ENCODE measurements at regions not wholly inside any gene's neighbourhood (a gene's known extent, or its start where the extent isn't known, plus 50 kb on each side); places are given as distances from the start of the nearest gene placed in this dataset.

DNA sequence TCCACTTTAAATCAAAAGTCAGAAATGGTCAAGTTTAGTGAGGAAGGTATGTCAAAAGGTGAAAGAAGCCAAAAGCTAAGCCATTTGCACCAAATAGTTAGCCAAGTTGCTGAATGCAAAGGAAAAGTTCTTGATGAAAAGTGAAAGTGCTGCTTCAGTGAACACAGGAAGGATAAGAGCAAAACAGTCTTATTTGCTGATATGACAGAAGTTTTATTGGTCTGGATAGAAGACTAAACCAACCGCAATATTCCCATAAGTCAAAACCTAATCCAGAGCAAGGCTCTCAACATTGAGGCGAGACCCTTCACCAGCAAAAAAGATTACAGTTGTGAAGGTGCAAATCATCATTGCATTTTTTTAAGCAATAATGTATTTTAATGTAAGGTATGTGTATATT, 496.5 kb upstream of the LRATD1 start:
- no peak overlapping the region for H3K4me3 Mint-ChIP-seq
- no peaks in the 10 kb centered on the region for H3K36me3 Mint-ChIP-seq
- ATAC-seq (ENCODE audit: low read depth), result no peak

DNA sequence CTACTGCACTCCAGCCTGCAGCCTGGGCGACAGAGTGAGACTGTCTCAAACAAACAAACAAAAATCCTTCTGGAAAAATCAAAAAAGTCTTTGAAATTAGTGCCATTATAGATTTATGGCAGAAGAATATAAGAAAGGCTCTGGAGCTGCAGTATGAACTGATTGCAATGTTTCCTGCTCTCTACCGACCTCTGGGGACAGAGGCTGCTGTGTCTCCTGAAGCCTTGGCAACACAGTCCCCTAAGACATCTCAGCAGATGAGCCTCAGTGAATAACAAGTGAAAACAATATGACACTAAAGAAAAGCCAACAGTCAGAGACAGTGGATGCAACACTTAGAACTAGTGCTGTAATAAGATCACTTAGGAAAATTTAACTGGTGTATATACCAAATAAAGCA, 494.9 kb upstream of the LRATD1 start:
- POLR2A ChIA-PET, result no interaction called here
- ATAC-seq (ENCODE audit: low read depth) (no peak), DNase-seq (no peak)
- Mint-ChIP-seq H3K4me3 (no peak overlapping the region), H3K27me3 (no peaks in the 10 kb centered on the region), H3K4me1 (no peaks in the 10 kb centered on the region), H3K9me3 (peaks cover 4% of the 10 kb centered on the region), H3K36me3 (no peaks in the 10 kb centered on the region), H3K27ac (no peak overlapping the region)

More for the DNA sequence above, 496.5 kb upstream of the LRATD1 start:
- H3K27ac Mint-ChIP-seq, result no peak overlapping the region
- no peaks in the 10 kb centered on the region for H3K27me3 Mint-ChIP-seq
- H3K4me1 Mint-ChIP-seq, result no peaks in the 10 kb centered on the region
- H3K9me3 Mint-ChIP-seq, result peaks cover 6% of the 10 kb centered on the region
- no peak for DNase-seq
- POLR2A ChIA-PET, result no interaction called here

GRCh38 chr2:14140009-14140550, 492.4 kb upstream of the LRATD1 start:
- H3K4me3 Mint-ChIP-seq, result no peak overlapping the region
- no peak for DNase-seq
- H3K36me3 Mint-ChIP-seq, result no peaks in the 10 kb centered on the region
- no peak for ATAC-seq (ENCODE audit: low read depth)
- POLR2A ChIA-PET, result no interaction called here
- H3K27ac Mint-ChIP-seq, result no peak overlapping the region
- no peaks in the 10 kb centered on the region for H3K4me1 Mint-ChIP-seq
- peaks cover 2% of the 10 kb centered on the region for H3K9me3 Mint-ChIP-seq
- no peaks in the 10 kb centered on the region for H3K27me3 Mint-ChIP-seq

DNA sequence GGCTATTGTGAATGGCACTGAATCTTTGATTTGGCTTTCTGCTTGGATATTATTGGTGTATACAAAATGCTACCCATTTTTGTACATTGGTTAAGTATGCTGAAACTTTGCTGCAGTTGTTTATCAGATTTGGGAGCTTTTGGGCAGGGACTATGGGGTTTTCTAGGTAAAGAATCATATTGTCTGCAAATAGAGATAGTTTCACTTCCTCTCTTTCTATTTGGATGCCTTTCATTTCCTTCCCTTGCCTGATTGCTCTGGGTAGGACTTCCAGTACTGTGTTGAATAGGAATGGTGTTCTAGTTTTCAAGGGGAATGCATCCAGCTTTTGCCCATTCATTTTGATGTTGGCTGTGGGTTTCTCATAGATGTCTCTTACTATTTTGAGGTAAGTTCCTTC, 489.1 kb upstream of the LRATD1 start:
- Mint-ChIP-seq H3K4me1 (no peaks in the 10 kb centered on the region), H3K4me3 (no peak overlapping the region), H3K9me3 (no peaks in the 10 kb centered on the region), H3K27ac (no peak overlapping the region), H3K36me3 (no peaks in the 10 kb centered on the region), H3K27me3 (no peaks in the 10 kb centered on the region)
- ATAC-seq (ENCODE audit: low read depth) (no peak), DNase-seq (no peak)
- POLR2A ChIA-PET, result no interaction called here

GRCh38 chr2:14148216-14148615, 484.3 kb upstream of the LRATD1 start:
- no peak for ATAC-seq (ENCODE audit: low read depth)
- Mint-ChIP-seq H3K27me3 (no peaks in the 10 kb centered on the region), H3K4me3 (no peak overlapping the region), H3K36me3 (no peaks in the 10 kb centered on the region), H3K27ac (no peak overlapping the region), H3K9me3 (no peaks in the 10 kb centered on the region), H3K4me1 (no peaks in the 10 kb centered on the region)
- POLR2A ChIA-PET, result no interaction called here
- no peak for DNase-seq

- Mint-ChIP-seq H3K4me3 (no peak overlapping the region), H3K4me1 (no peaks in the 10 kb centered on the region), H3K27me3 (no peaks in the 10 kb centered on the region), H3K27ac (no peak overlapping the region), H3K36me3 (no peaks in the 10 kb centered on the region), H3K9me3 (no peaks in the 10 kb centered on the region)
- ATAC-seq (ENCODE audit: low read depth), result no peak
- DNase-seq, result no peak
- POLR2A ChIA-PET, result no interaction called here
Observed at GRCh38 chr2:14157816-14158215, 474.7 kb upstream of the LRATD1 start.

- no peaks in the 10 kb centered on the region for H3K4me1 Mint-ChIP-seq
- no peak overlapping the region for H3K4me3 Mint-ChIP-seq
- POLR2A ChIA-PET, result no interaction called here
- no peaks in the 10 kb centered on the region for H3K36me3 Mint-ChIP-seq
- H3K27ac Mint-ChIP-seq, result no peak overlapping the region
- peaks cover 3% of the 10 kb centered on the region for H3K9me3 Mint-ChIP-seq
- no peaks in the 10 kb centered on the region for H3K27me3 Mint-ChIP-seq
- no peak for DNase-seq
- ATAC-seq (ENCODE audit: low read depth), result no peak
Observed at GRCh38 chr2:14180333-14180732, 452.2 kb upstream of the LRATD1 start.

DNA sequence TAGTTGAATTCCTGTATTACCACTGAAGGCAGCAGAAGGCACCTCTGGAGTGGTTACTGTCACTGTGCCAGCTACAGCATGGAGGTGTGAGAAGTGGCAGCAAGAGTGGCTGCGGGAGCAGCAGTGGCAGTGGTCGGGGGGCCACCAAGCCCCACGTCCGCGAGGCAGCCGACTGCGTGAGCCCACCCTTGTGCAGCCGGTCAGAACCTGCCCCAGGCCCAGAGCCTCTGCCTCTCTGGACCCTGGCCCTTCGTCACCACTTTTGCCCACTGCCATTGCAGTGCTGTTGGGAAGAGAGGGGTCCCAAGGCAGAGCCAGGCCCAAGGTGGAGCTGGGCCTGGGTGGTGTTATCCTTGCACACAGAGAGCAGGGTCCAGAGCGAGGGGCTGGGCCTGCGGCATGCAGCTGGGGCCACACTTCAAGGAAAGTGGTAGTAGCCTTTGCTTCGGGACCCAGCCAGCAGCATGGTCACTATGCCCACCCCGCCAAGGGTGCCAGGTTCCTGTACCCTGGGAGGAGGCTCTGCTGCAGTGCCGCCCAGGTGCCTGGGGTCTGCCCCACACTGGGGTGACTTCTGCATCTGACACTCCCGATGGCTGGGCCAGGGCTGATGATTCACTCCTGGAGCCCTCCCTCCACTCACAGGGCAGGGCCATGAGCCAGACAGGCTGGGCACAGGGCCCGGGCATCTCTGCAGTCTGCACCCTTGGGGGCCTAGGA, 450.1 kb upstream of the LRATD1 start:
- DNase-seq, result no peak
- no peaks in the 10 kb centered on the region for H3K27me3 Mint-ChIP-seq
- POLR2A ChIA-PET, result no interaction called here
- no peak overlapping the region for H3K4me3 Mint-ChIP-seq
- H3K36me3 Mint-ChIP-seq, result no peaks in the 10 kb centered on the region
- H3K4me1 Mint-ChIP-seq, result no peaks in the 10 kb centered on the region
- H3K27ac Mint-ChIP-seq, result no peak overlapping the region
- H3K9me3 Mint-ChIP-seq, result peaks cover 5% of the 10 kb centered on the region
- ATAC-seq (ENCODE audit: low read depth), result no peak

DNA sequence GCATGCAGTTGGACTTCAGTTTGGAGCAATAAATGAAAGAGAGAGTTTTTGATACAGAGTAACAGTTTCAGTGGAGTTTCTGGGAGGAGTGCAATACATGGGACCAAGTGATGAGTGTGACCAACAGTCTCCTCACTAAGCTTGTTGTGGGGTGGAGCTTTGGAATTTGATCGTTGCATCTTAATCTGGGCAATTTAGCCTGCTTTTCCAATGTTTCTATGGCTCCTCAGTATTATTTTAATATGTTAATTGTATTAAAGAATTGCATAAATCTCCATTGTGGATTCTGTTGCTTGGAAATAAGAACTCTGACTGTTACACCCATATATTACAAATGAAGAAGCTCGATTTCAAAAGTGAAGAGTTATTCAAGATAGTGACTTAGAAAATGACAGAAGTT, 446.6 kb upstream of the LRATD1 start:
- POLR2A ChIA-PET, result no interaction called here
- no peak for ATAC-seq (ENCODE audit: low read depth)
- no peak for DNase-seq
- H3K27me3 Mint-ChIP-seq, result no peaks in the 10 kb centered on the region
- H3K4me3 Mint-ChIP-seq, result no peak overlapping the region
- H3K36me3 Mint-ChIP-seq, result no peaks in the 10 kb centered on the region
- H3K9me3 Mint-ChIP-seq, result peaks cover 5% of the 10 kb centered on the region
- H3K4me1 Mint-ChIP-seq, result no peaks in the 10 kb centered on the region
- H3K27ac Mint-ChIP-seq, result no peak overlapping the region

GRCh38 chr2:14188446-14188845, 444.1 kb upstream of the LRATD1 start:
- no peak overlapping the region for H3K27ac Mint-ChIP-seq
- ATAC-seq (ENCODE audit: low read depth) (no peak), DNase-seq (no peak)
- H3K4me1 Mint-ChIP-seq, result no peaks in the 10 kb centered on the region
- no peak overlapping the region for H3K4me3 Mint-ChIP-seq
- POLR2A ChIA-PET, result no interaction called here
- H3K27me3 Mint-ChIP-seq, result no peaks in the 10 kb centered on the region
- peaks cover 5% of the 10 kb centered on the region for H3K9me3 Mint-ChIP-seq
- H3K36me3 Mint-ChIP-seq, result no peaks in the 10 kb centered on the region

DNA sequence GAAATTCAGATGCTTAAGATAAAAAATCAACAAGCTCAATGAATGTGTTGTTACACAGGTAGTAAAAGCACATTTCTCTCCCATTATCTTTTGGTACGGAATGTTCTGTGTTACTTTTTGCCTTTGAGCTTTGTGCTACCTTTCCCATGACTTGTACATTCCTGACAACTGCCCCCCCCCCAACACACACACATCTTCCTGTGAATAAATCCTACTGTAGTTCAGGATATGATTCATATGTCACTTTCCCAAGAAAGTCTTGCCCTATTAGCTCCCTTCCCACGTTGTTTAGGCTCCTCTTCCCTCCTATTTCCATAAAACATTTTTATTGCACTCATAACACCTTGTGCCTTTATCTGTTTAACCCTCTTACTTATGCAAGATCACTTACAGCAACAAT, 442.6 kb upstream of the LRATD1 start:
- Mint-ChIP-seq H3K9me3 (peaks cover 5% of the 10 kb centered on the region), H3K27ac (no peak overlapping the region), H3K4me3 (no peak overlapping the region), H3K27me3 (no peaks in the 10 kb centered on the region), H3K36me3 (no peaks in the 10 kb centered on the region), H3K4me1 (no peaks in the 10 kb centered on the region)
- POLR2A ChIA-PET, result no interaction called here
- ATAC-seq (ENCODE audit: low read depth), result no peak
- no peak for DNase-seq

- DNase-seq (no peak), ATAC-seq (ENCODE audit: low read depth) (no peak)
- no peaks in the 10 kb centered on the region for H3K4me1 Mint-ChIP-seq
- H3K27me3 Mint-ChIP-seq, result no peaks in the 10 kb centered on the region
- H3K9me3 Mint-ChIP-seq, result peaks cover 5% of the 10 kb centered on the region
- POLR2A ChIA-PET, result no interaction called here
- H3K4me3 Mint-ChIP-seq, result no peak overlapping the region
- H3K27ac Mint-ChIP-seq, result no peak overlapping the region
- no peaks in the 10 kb centered on the region for H3K36me3 Mint-ChIP-seq
Observed at GRCh38 chr2:14194233-14194632, 438.3 kb upstream of the LRATD1 start.

DNA sequence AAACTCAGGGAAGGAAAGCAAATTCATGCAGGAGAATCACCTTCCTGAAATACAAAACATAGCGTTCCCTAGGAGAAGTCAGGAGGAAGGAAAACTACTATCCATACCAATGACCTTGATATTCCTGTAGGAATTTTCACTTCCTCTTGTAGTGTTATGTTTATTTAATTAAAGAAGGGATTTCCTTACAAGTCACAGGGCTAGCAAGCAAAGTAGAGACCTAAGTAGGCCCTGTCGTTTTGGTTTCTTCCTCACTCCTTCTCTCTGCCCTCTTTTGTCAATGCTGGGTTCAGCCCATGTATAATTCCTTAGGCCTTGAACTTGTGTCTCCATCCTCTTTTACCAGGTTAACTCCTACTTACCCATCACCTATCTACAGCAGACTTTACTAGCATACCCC, 435.2 kb upstream of the LRATD1 start:
- DNase-seq (no peak), ATAC-seq (ENCODE audit: low read depth) (no peak)
- no peak overlapping the region for H3K4me3 Mint-ChIP-seq
- H3K27me3 Mint-ChIP-seq, result no peaks in the 10 kb centered on the region
- H3K36me3 Mint-ChIP-seq, result no peaks in the 10 kb centered on the region
- POLR2A ChIA-PET, result no interaction called here
- no peaks in the 10 kb centered on the region for H3K4me1 Mint-ChIP-seq
- H3K27ac Mint-ChIP-seq, result no peak overlapping the region
- peaks cover 4% of the 10 kb centered on the region for H3K9me3 Mint-ChIP-seq

DNA sequence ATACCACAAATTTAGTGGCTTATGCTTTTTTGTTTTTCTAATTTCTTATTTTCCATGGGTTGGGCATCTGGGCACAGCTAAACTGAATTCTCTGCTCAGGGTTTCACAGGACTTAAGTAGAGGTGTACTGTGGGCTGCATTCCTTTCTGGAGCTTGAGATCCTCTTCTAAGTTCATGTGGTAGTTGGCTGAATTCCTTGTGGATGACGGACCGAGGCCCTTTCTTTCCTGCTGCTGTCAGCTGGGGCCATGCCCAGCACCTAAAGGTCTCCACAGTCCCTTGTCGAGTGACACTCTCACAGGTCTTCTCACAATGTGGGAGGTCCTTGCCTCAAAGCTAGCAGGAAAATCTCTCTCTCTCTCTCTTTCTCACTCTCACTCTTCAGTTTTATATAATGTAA, 433.5 kb upstream of the LRATD1 start:
- DNase-seq, result no peak
- Mint-ChIP-seq H3K9me3 (peaks cover 2% of the 10 kb centered on the region), H3K36me3 (no peaks in the 10 kb centered on the region), H3K4me1 (no peaks in the 10 kb centered on the region), H3K27ac (no peak overlapping the region), H3K4me3 (no peak overlapping the region), H3K27me3 (no peaks in the 10 kb centered on the region)
- POLR2A ChIA-PET, result no interaction called here
- no peak for ATAC-seq (ENCODE audit: low read depth)

- Mint-ChIP-seq H3K27ac (no peak overlapping the region), H3K4me1 (no peaks in the 10 kb centered on the region), H3K4me3 (no peak overlapping the region), H3K27me3 (no peaks in the 10 kb centered on the region), H3K9me3 (peaks cover 2% of the 10 kb centered on the region), H3K36me3 (no peaks in the 10 kb centered on the region)
- ATAC-seq (ENCODE audit: low read depth) (no peak), DNase-seq (no peak)
- POLR2A ChIA-PET, result no interaction called here
Observed at GRCh38 chr2:14219306-14219705, 413.2 kb upstream of the LRATD1 start.
